IPS-NIHi7 (cell line): ENCODE measurements at regions not wholly inside any gene's neighbourhood (a gene's known extent, or its start where the extent isn't known, plus 50 kb on each side); places are given as distances from the start of the nearest gene placed in this dataset.
"Not testable (repeated sequence)": the region's sequence is repeated elsewhere in the genome, so short reads cannot be mapped to it uniquely, and the experiment has no call there.

Experiments used
- DNase-seq: peaks from one replicate; pipeline ENCODE4 v3.0.0; 2012; ENCODE audit warnings: mixed read lengths; ENCODE audit errors: extremely low spot score

GRCh38 chr1:96487971-96488370 is 233.6 kb upstream of the PTBP2 start:
- no peak for DNase-seq

GRCh38 chr1:96488777-96489176 is 232.8 kb upstream of the PTBP2 start:
- no peak for DNase-seq

GRCh38 chr1:96492236-96492635 is 229.3 kb upstream of the PTBP2 start:
- no peak for DNase-seq

- no peak for DNase-seq
Measured at GRCh38 chr1:96498744-96499340, 222.7 kb upstream of the PTBP2 start.

DNA sequence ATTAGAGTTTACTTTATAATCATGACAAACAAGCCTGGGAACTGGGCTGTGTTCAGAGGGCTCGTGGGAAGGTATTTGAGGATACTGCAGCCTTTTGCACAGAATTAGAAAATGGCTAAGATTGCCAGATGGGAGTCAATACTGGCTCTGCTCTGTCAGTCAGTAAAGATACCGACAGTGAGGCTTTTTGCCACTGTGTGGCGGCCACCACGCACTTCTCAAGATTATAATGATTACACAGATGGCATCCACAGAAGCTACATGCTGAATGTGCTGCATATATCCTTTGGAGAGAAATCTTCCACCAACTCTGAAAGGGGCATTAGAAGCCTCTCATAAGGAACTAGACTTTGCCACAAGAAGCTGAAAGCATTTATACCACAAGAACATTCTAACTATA is 213.4 kb upstream of the PTBP2 start:
- DNase-seq = no peak

GRCh38 chr1:96509339-96509738 is 212.2 kb upstream of the PTBP2 start:
- no peak for DNase-seq

- DNase-seq = no peak
Measured at GRCh38 chr1:96509951-96510350, 211.6 kb upstream of the PTBP2 start.

DNA sequence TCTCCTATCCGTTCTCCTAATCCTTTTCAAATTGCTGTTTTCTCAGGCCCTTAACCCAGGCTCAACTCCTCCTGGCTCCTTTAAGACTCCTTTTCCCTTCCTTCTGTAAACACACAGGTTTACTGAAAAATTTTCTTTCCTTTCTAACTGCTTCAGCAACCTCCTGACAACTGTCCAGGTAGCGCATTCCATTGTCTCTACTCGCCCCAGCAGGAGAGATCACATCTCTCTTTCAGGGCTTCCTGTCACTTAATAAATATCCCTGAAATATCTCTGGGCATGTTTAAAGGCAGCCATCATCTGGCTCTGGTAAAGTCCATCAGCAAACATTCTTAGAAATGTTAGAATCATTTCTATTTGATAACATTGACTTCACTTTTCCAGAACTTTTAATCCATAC is 211.2 kb upstream of the PTBP2 start:
- no peak for DNase-seq

GRCh38 chr1:96510911-96511310 is 210.7 kb upstream of the PTBP2 start:
- DNase-seq = no peak

DNA sequence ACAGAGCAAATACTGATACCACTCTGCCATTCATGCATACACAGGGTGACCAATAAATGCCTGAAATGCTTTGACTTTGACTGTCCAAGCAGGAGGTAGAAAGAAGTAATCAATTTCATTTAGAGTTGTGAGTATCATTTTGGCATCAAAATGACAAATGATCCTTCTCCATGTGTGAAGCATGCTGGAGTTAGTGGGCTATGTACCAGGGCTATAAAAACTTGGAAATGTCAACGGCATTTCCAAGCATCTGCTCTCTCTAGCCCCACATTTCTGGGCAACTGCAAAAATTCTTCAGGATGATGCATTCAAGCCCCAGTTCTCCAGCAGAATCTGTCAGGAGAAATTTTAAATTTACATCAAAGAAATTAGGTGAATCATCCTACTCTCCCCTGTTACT is 208.4 kb upstream of the PTBP2 start:
- no peak for DNase-seq

GRCh38 chr1:96515430-96515829 is 206.2 kb upstream of the PTBP2 start:
- no peak for DNase-seq

DNA sequence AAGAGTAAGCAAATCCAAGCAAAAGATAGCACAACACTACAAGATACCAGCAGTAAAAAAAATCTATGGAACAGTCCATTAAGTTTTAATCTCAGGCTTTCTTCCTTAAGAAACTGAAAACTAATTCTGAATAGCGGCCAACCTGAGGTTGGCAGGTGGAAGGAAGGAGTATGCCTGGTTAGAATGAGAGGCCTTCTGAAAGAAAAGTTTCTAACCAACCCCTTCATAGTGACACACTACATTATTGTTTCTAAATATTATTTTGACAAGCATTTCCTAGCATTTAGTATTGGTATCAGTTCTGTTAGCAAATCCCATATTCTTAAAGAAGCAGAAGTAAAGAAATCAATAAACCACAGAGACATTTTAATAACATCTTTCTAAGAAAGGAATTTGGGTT is 205.7 kb upstream of the PTBP2 start:
- DNase-seq = no peak

GRCh38 chr1:96519851-96520578 is 201.6 kb upstream of the PTBP2 start:
- DNase-seq = peak; percentile 68

DNA sequence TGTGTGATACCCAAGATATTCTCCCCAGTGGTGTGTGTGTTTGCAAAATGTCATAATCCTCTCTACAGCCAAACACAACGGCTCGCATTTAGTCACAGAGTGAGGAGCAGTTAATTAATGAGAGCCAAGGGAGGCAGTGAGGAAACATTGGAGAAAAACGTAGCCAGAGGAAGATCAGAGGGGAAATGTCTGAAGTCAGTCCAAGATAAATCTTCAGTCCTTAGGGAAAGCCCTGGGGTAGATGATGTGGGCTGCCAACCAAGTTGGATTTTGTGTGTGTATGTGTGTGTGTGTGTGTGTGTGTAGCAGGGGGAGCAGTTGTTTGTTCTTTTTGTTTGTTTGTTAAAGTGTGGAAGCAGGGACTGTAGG is 201.0 kb upstream of the PTBP2 start:
- DNase-seq = no peak

GRCh38 chr1:96521010-96521409 is 200.6 kb upstream of the PTBP2 start:
- no peak for DNase-seq

DNA sequence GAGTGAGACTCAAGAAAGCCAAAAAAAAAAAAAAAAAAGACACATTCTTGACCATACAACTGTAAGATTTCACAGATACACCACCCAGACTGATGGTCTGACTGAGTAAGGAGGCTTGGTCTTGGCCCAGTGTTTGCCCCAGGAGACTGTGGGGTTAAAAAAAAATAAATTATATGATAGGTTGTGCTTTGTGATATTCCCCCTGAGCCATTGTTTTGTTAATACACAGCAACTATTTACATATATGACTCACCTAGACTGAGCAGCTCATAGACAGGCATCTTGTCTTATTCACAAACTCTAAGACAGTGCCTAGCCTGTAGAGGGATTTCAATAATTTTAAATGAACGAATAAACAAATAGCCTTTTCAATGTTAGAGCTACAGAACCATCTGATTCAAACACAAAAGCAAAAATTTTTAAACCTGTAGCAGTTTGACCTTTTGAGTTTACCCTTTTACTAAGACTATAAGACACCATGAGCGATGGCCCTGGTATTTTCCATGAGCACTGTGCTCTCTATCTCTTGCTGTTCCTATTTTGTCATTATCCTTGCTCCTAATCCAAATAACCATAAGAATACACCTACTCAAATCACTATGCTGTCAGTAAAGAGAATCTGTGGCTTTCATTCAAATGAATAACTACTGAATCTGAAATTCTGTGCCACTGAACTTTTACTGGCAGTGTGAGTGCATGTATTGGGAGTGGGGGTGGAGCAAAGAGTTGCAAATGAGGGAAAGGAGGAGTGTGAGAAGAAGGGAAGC is 199.4 kb upstream of the PTBP2 start:
- no peak for DNase-seq

- no peak for DNase-seq
Measured at GRCh38 chr1:96522927-96523326, 198.7 kb upstream of the PTBP2 start.

GRCh38 chr1:96524100-96524499 is 197.5 kb upstream of the PTBP2 start:
- DNase-seq = no peak

GRCh38 chr1:96525657-96526557 is 195.7 kb upstream of the PTBP2 start:
- no peak for DNase-seq

DNA sequence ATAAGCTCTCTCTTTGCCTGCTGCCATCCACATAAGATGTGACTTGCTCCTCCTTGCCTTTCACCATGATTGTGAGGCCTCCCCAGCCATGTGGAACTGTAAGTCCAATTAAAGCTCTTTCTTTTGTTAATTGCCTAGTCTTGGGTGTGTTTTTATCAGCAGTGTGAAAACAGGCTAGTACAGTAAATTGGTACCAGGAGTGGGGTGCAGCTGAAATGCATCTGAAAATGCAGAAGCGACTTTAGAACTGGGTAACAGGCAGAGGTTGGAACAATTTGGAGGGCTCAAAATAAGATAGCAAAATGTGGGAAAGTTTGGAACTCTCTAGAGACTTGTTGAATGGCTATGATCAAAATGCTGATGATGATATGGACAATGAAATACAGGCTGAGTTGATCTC is 192.9 kb upstream of the PTBP2 start:
- not testable (repeated sequence) for DNase-seq

- no peak for DNase-seq
Measured at GRCh38 chr1:96533820-96534219, 187.8 kb upstream of the PTBP2 start.

DNA sequence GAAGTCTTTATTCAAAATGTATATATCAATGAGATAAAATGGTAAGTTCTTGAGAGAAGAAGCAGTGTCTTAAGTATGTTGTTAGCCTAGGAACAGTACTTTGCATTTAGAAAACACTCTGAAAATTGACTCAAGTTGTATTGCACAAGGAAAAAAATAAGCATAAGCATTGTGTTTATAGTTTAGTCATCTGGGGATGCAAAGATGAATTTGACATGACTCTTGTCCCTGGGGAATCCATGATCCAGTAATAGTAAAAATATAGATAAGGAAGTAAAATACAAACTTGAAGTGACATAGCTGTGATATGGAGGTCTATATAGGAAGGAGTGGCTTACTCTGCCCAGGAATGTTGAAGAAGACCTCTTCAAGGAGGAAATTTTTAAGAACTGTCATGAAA is 185.0 kb upstream of the PTBP2 start:
- DNase-seq = no peak
